Transverse colon (tissue), 4 donors: ENCODE measurements at regions not wholly inside any gene's neighbourhood (a gene's known extent, or its start where the extent isn't known, plus 50 kb on each side); places are given as distances from the start of the nearest gene placed in this dataset.

ENCODE experiments used
- POLR2A ChIP-seq: fragments of 450-650 bp; IDR thresholded peaks from one replicate; pipeline ENCODE4 v1.6.1; 2016; ENCODE audit warnings: antibody characterized with exemption, mild to moderate bottlenecking, moderate library complexity
- POLR2AphosphoS5 ChIP-seq, 3 donors: sonication (generic); formaldehyde crosslinking; IDR thresholded peaks; one replicate each; pipeline ENCODE4 v1.6.1; 2016; ENCODE audit warnings: antibody characterized with exemption in 3 of 3
- TF ChIP-seq, protein P1 (sequence below), 5 experiments: fragments of 200-600 bp in 3 of 5; fragments of 450-650 bp in 2 of 5; sonication (generic) in 3 of 5; IDR thresholded peaks; 1 replicate in 2 of 5; 2 replicates in 3 of 5; pipeline ENCODE4 v1.5.1; 2016 to 2017; ENCODE audit warnings: antibody characterized with exemption in 5 of 5, inconsistent platforms in 3 of 5, mild to moderate bottlenecking in 2 of 5, moderate library complexity in 1 of 5

DNA sequence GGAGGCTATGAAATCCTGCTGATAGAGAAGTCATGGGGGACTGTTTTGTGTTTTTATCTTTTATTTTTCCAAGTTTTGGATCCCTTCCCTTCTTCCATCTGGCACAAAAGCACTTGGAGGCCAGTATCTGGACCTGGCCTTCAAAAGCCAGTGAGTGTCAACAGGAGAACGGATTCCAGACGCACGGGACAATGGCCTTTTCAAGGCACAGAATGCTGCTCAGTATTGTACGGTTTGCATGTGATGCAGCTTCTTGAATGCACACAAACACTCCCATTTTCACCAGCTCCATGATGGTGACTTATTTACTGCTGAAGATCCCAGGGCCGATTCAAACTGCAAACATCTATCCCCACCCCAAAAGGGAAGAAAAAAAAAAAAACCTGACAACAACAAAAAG, 145.4 kb downstream of the CPEB2 start:
- TF ChIP-seq, protein P1, sequence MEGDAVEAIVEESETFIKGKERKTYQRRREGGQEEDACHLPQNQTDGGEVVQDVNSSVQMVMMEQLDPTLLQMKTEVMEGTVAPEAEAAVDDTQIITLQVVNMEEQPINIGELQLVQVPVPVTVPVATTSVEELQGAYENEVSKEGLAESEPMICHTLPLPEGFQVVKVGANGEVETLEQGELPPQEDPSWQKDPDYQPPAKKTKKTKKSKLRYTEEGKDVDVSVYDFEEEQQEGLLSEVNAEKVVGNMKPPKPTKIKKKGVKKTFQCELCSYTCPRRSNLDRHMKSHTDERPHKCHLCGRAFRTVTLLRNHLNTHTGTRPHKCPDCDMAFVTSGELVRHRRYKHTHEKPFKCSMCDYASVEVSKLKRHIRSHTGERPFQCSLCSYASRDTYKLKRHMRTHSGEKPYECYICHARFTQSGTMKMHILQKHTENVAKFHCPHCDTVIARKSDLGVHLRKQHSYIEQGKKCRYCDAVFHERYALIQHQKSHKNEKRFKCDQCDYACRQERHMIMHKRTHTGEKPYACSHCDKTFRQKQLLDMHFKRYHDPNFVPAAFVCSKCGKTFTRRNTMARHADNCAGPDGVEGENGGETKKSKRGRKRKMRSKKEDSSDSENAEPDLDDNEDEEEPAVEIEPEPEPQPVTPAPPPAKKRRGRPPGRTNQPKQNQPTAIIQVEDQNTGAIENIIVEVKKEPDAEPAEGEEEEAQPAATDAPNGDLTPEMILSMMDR (IDR thresholded peaks at IDR 0.05), result no peak
- TF ChIP-seq POLR2A (no peak), POLR2AphosphoS5 (IDR thresholded peaks at IDR 0.05) (no peak)
